Liver (tissue), 3 donors: ENCODE measurements at regions not wholly inside any gene's neighbourhood (a gene's known extent, or its start where the extent isn't known, plus 50 kb on each side); places are given as distances from the start of the nearest gene placed in this dataset.

Source experiments
- GABPA ChIP-seq, 2 donors: IDR thresholded peaks in 1 of 2; conservative IDR thresholded peaks in 1 of 2; 2 replicates each; pipeline ENCODE4 v1.6.1; 2016; ENCODE audit warnings: antibody characterized with exemption in 2 of 2, mild to moderate bottlenecking in 1 of 2, moderate library complexity in 1 of 2
- TF ChIP-seq, protein P1 (sequence below): fragments of 150-350 bp; IDR thresholded peaks from 2 replicates; pipeline ENCODE4 v1.5.1; 2017; ENCODE audit warnings: improper control_type of control experiment, low read depth, low read length; ENCODE audit not compliant: missing input control
- TF ChIP-seq, protein P2 (sequence below): IDR thresholded peaks from 2 replicates; pipeline ENCODE4 v1.6.1; 2016; ENCODE audit warnings: antibody characterized with exemption
- donor health status: healthy.
- donor health status: healthy.

DNA sequence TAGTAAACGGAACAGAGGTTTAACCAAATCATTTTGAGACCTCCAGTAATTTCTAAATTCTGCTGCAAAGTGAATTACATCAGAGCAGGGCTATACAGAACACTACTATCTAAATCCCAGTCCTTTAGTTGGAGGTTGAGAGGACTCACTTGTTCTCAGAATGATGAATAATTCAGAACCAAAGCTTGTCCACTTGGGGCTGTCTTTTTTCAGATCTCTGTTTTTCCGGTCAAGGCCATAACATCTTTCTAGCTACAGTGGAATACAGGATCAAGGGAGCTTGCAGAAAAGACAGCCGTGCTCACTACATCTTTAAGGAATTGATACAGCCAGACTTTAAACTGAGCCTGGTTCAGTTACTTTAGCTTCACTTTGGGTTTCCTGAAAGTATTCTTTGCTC lies 194.5 kb downstream of the EFHB start:
- TF ChIP-seq, protein P1, sequence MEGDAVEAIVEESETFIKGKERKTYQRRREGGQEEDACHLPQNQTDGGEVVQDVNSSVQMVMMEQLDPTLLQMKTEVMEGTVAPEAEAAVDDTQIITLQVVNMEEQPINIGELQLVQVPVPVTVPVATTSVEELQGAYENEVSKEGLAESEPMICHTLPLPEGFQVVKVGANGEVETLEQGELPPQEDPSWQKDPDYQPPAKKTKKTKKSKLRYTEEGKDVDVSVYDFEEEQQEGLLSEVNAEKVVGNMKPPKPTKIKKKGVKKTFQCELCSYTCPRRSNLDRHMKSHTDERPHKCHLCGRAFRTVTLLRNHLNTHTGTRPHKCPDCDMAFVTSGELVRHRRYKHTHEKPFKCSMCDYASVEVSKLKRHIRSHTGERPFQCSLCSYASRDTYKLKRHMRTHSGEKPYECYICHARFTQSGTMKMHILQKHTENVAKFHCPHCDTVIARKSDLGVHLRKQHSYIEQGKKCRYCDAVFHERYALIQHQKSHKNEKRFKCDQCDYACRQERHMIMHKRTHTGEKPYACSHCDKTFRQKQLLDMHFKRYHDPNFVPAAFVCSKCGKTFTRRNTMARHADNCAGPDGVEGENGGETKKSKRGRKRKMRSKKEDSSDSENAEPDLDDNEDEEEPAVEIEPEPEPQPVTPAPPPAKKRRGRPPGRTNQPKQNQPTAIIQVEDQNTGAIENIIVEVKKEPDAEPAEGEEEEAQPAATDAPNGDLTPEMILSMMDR, result no peak
- TF ChIP-seq, protein P2, sequence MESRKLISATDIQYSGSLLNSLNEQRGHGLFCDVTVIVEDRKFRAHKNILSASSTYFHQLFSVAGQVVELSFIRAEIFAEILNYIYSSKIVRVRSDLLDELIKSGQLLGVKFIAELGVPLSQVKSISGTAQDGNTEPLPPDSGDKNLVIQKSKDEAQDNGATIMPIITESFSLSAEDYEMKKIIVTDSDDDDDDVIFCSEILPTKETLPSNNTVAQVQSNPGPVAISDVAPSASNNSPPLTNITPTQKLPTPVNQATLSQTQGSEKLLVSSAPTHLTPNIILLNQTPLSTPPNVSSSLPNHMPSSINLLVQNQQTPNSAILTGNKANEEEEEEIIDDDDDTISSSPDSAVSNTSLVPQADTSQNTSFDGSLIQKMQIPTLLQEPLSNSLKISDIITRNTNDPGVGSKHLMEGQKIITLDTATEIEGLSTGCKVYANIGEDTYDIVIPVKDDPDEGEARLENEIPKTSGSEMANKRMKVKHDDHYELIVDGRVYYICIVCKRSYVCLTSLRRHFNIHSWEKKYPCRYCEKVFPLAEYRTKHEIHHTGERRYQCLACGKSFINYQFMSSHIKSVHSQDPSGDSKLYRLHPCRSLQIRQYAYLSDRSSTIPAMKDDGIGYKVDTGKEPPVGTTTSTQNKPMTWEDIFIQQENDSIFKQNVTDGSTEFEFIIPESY, result no peak
- no peak for TF ChIP-seq GABPA (IDR thresholded peaks at IDR 0.05 in 1 of 2, conservative IDR thresholded peaks at IDR 0.05 in 1 of 2)
